ENCODE measurements at regions not wholly inside any gene's neighbourhood (a gene's known extent, or its start where the extent isn't known, plus 50 kb on each side); places are given as distances from the start of the nearest gene placed in this dataset.

DNA sequence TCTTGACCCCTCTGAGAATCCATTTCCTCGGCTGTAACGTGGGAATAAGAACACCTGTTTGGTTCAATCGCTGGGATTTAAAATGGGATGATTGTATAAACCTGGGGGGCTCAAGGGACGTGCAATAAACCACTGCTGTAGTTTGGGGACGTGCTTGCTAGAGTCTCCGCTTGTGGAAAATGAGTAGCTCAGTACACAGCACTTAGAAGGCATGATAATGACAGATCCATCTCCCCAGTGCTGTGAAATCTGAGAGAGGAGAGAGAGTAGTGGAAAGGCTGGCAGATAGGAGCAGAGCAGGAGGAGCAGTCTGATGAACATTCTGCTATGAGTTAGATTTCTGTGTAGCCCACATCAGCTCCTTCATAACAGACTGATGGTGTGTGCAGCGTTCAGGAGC, 256.5 kb downstream of the MN1 start:
- no peak overlapping the region for H3K23ac ChIP-seq (ENCODE audit: low read length)
- no peak overlapping the region for H3K27ac ChIP-seq (ENCODE audit: low read depth, low read length)

DNA sequence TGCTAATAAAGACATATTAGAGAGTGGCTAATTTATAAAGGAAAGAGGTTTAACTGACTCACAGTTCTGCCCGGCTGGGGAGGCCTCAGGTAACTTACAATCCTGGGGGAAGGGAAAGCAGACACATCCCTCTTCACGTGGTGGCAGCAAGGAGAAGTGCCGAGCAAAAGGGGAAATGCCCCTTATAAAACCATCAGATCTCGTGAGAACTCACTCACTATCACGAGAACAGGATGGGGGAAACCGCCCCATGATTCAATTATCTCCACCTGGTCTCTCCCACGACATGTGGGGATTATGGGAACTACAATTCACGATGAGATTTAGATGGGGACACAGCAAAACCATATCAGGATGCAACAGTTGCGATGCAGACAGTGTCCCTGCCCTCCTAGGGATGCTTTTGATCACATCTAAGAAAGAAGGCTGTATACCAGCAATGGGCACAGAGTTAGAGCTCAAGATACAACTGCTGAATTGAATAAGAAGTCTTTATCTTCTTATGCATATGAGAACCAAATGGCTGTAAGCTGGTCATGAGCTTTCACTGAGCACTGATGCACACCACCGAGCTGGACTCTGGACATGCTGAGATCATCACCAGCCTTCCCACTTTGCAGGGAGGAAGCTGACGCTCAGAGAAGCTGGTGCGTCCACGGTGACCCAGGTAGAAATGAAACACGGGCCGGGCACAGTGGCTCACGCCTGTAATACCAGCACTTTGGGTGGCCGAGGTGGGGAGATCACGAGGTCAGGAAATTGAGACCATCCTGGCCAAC, 255.2 kb downstream of the MN1 start:
- H2BK5ac ChIP-seq (ENCODE audit: low read length), result no peak overlapping the region
- no peaks in the 10 kb centered on the region for H3K79me2 ChIP-seq (ENCODE audit: control insufficient read depth, insufficient read depth, low read length)
- H2BK15ac ChIP-seq (replicated peaks; ENCODE audit: low read depth), result no peak overlapping the region
- no peak overlapping the region for H3K56ac ChIP-seq (ENCODE audit: low read length)
- no peaks in the 10 kb centered on the region for H3K27me3 ChIP-seq (ENCODE audit: insufficient read depth, low read length, poor library complexity)
- H4K5ac ChIP-seq (ENCODE audit: low read length), result no peak overlapping the region
- DNase-seq, result no peak
- H3K4ac ChIP-seq (ENCODE audit: low read depth, low read length), result no peak overlapping the region
- H3K4me3 ChIP-seq (ENCODE audit: low read length), result no peak overlapping the region
- H3K4me2 ChIP-seq (ENCODE audit: low read length), result no peak overlapping the region
- no peak overlapping the region for H4K8ac ChIP-seq (ENCODE audit: low read depth, low read length)
- H3K4me1 ChIP-seq (ENCODE audit: control insufficient read depth, low read depth, low read length), result no peaks in the 10 kb centered on the region
- H3K9ac ChIP-seq (ENCODE audit: low read length), result no peak overlapping the region
- no peak overlapping the region for H3K27ac ChIP-seq (ENCODE audit: low read depth, low read length)
- WGBS (ENCODE audit: extremely low coverage, insufficient coverage, low lambda C conversion rate), result no CpG with 5 or more reads among the region's 18 CpGs
- no peaks in the 10 kb centered on the region for H3K36me3 ChIP-seq (ENCODE audit: control insufficient read depth, insufficient read depth, low read length)
- no peaks in the 10 kb centered on the region for H3K79me1 ChIP-seq (ENCODE audit: low read length)
- no peak overlapping the region for H3K23ac ChIP-seq (ENCODE audit: low read length)
- H2BK120ac ChIP-seq (ENCODE audit: low read depth, low read length), result no peak overlapping the region
- no peak overlapping the region for H2AK5ac ChIP-seq (ENCODE audit: low read length)
- H3K18ac ChIP-seq (ENCODE audit: low read length), result no peak overlapping the region

More for the DNA sequence above, 256.5 kb downstream of the MN1 start:
- no peaks in the 10 kb centered on the region for H3K36me3 ChIP-seq (ENCODE audit: control insufficient read depth, insufficient read depth, low read length)
- H3K79me1 ChIP-seq (ENCODE audit: low read length), result no peaks in the 10 kb centered on the region
- H3K18ac ChIP-seq (ENCODE audit: low read length), result no peak overlapping the region
- no peaks in the 10 kb centered on the region for H3K4me1 ChIP-seq (ENCODE audit: control insufficient read depth, low read depth, low read length)
- DNase-seq, result no peak
- no peak overlapping the region for H3K9ac ChIP-seq (ENCODE audit: low read length)
- H2BK5ac ChIP-seq (ENCODE audit: low read length), result no peak overlapping the region
- no peak overlapping the region for H3K4ac ChIP-seq (ENCODE audit: low read depth, low read length)
- WGBS (ENCODE audit: extremely low coverage, insufficient coverage, low lambda C conversion rate), result no CpG with 5 or more reads among the region's 7 CpGs
- H4K5ac ChIP-seq (ENCODE audit: low read length), result no peak overlapping the region
- H3K27me3 ChIP-seq (ENCODE audit: insufficient read depth, low read length, poor library complexity), result no peaks in the 10 kb centered on the region
- H2AK5ac ChIP-seq (ENCODE audit: low read length), result no peak overlapping the region
- H2BK120ac ChIP-seq (ENCODE audit: low read depth, low read length), result no peak overlapping the region
- no peak overlapping the region for H2BK15ac ChIP-seq (replicated peaks; ENCODE audit: low read depth)
- H3K56ac ChIP-seq (ENCODE audit: low read length), result no peak overlapping the region
- H3K4me2 ChIP-seq (ENCODE audit: low read length), result no peak overlapping the region
- no peaks in the 10 kb centered on the region for H3K79me2 ChIP-seq (ENCODE audit: control insufficient read depth, insufficient read depth, low read length)
- no peak overlapping the region for H3K4me3 ChIP-seq (ENCODE audit: low read length)
- H4K8ac ChIP-seq (ENCODE audit: low read depth, low read length), result no peak overlapping the region

DNA sequence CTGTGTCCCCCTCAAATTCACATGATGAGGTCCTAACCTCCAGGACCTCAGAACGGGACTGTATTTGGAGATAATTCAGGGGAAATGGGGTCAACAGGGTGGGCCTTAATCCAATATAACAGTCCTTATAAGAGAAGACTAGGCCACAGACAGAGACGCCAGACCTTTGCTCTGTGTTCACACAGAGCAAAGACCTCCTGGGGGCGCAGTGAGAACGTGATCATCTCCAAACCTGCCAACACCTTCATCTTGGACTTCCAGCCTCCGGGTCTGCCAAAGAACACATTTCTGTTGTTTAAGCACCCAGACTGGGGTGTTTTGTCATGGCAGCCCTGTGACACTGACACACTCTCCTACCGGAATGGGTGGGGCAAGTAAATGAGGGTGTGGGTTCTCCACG, 250.2 kb downstream of the MN1 start:
- Histone ChIP-seq H3K4ac (ENCODE audit: low read depth, low read length) (no peak overlapping the region), H3K18ac (ENCODE audit: low read length) (no peak overlapping the region)
- no CpG with 5 or more reads among the region's 7 CpGs for WGBS (ENCODE audit: extremely low coverage, insufficient coverage, low lambda C conversion rate)

DNA sequence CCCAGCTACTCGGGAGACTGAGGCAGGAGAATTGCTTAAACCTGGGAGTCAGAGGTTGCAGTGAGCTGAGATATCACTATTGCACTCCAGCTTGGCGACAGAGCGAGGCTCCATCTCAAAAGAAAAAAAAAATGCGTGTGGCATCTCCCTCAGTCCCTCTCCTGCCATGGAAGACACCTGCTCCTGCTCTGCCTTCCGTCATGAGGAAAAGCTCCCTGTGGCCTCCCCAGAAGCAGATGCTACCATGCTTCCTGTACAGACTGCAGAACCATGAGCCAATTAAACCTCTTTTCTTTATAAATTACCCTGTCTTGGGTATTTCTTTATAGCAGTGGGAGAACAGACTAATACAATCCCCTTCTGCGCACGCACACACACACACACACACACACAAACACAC, 249.4 kb downstream of the MN1 start:
- no CpG with 5 or more reads among the region's 7 CpGs for WGBS (ENCODE audit: extremely low coverage, insufficient coverage, low lambda C conversion rate)
- H3K4me1 ChIP-seq (ENCODE audit: control insufficient read depth, low read depth, low read length), result no peaks in the 10 kb centered on the region

More for the DNA sequence above, 250.2 kb downstream of the MN1 start:
- no peak overlapping the region for H3K4me2 ChIP-seq (ENCODE audit: low read length)
- no peak for DNase-seq
- no peak overlapping the region for H3K9ac ChIP-seq (ENCODE audit: low read length)
- no peaks in the 10 kb centered on the region for H3K36me3 ChIP-seq (ENCODE audit: control insufficient read depth, insufficient read depth, low read length)
- no peak overlapping the region for H4K5ac ChIP-seq (ENCODE audit: low read length)
- H2BK5ac ChIP-seq (ENCODE audit: low read length), result no peak overlapping the region
- H2BK15ac ChIP-seq (replicated peaks; ENCODE audit: low read depth), result no peak overlapping the region
- H2AK5ac ChIP-seq (ENCODE audit: low read length), result no peak overlapping the region
- H3K79me1 ChIP-seq (ENCODE audit: low read length), result no peaks in the 10 kb centered on the region
- H3K79me2 ChIP-seq (ENCODE audit: control insufficient read depth, insufficient read depth, low read length), result no peaks in the 10 kb centered on the region
- no peak overlapping the region for H4K8ac ChIP-seq (ENCODE audit: low read depth, low read length)
- no peaks in the 10 kb centered on the region for H3K27me3 ChIP-seq (ENCODE audit: insufficient read depth, low read length, poor library complexity)
- no peak overlapping the region for H3K56ac ChIP-seq (ENCODE audit: low read length)
- no peak overlapping the region for H2BK120ac ChIP-seq (ENCODE audit: low read depth, low read length)
- no peak overlapping the region for H3K4me3 ChIP-seq (ENCODE audit: low read length)
- no peak overlapping the region for H3K27ac ChIP-seq (ENCODE audit: low read depth, low read length)
- H3K4me1 ChIP-seq (ENCODE audit: control insufficient read depth, low read depth, low read length), result no peaks in the 10 kb centered on the region
- H3K23ac ChIP-seq (ENCODE audit: low read length), result no peak overlapping the region

DNA sequence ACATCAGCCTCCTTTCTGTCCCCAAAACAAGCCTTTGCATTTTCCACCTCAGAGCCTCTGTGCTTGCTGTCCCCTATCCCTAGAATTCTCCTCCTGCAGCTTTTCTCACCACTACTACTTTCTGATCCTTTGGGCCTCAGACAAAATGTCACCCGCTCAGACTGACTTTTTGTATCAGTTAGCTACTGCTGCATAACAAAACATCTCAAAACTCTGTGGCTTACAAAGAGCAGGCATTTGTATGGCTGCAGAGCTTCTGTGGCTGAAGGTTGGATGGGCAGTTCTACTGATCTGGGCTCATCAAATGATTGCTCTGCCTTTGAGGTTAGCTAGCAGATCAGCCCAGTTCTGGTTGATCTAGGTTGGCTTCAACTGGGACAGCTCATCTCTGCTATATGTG, 248.7 kb downstream of the MN1 start:
- no peak overlapping the region for H3K4me3 ChIP-seq (ENCODE audit: low read length)
- no peak overlapping the region for H3K23ac ChIP-seq (ENCODE audit: low read length)
- no peak overlapping the region for H4K5ac ChIP-seq (ENCODE audit: low read length)
- no peak overlapping the region for H3K9ac ChIP-seq (ENCODE audit: low read length)
- no peak overlapping the region for H2AK5ac ChIP-seq (ENCODE audit: low read length)
- H3K18ac ChIP-seq (ENCODE audit: low read length), result no peak overlapping the region
- H2BK120ac ChIP-seq (ENCODE audit: low read depth, low read length), result no peak overlapping the region
- no CpG with 5 or more reads among the region's 1 CpG for WGBS (ENCODE audit: extremely low coverage, insufficient coverage, low lambda C conversion rate)
- H3K4ac ChIP-seq (ENCODE audit: low read depth, low read length), result no peak overlapping the region
- H3K27ac ChIP-seq (ENCODE audit: low read depth, low read length), result no peak overlapping the region
- no peak for DNase-seq
- H3K79me1 ChIP-seq (ENCODE audit: low read length), result no peaks in the 10 kb centered on the region
- no peak overlapping the region for H3K4me2 ChIP-seq (ENCODE audit: low read length)
- no peaks in the 10 kb centered on the region for H3K36me3 ChIP-seq (ENCODE audit: control insufficient read depth, insufficient read depth, low read length)
- H3K56ac ChIP-seq (ENCODE audit: low read length), result no peak overlapping the region
- no peaks in the 10 kb centered on the region for H3K27me3 ChIP-seq (ENCODE audit: insufficient read depth, low read length, poor library complexity)
- no peak overlapping the region for H4K8ac ChIP-seq (ENCODE audit: low read depth, low read length)
- no peaks in the 10 kb centered on the region for H3K79me2 ChIP-seq (ENCODE audit: control insufficient read depth, insufficient read depth, low read length)
- H2BK5ac ChIP-seq (ENCODE audit: low read length), result no peak overlapping the region
- H2BK15ac ChIP-seq (replicated peaks; ENCODE audit: low read depth), result no peak overlapping the region
- H3K4me1 ChIP-seq (ENCODE audit: control insufficient read depth, low read depth, low read length), result no peaks in the 10 kb centered on the region

More for the DNA sequence above, 249.4 kb downstream of the MN1 start:
- Histone ChIP-seq H2BK120ac (ENCODE audit: low read depth, low read length) (no peak overlapping the region), H3K36me3 (ENCODE audit: control insufficient read depth, insufficient read depth, low read length) (no peaks in the 10 kb centered on the region), H3K56ac (ENCODE audit: low read length) (no peak overlapping the region), H4K5ac (ENCODE audit: low read length) (no peak overlapping the region), H3K4ac (ENCODE audit: low read depth, low read length) (no peak overlapping the region), H3K18ac (ENCODE audit: low read length) (no peak overlapping the region), H2BK15ac (replicated peaks; ENCODE audit: low read depth) (no peak overlapping the region), H3K4me3 (ENCODE audit: low read length) (no peak overlapping the region), H3K23ac (ENCODE audit: low read length) (no peak overlapping the region), H3K79me1 (ENCODE audit: low read length) (no peaks in the 10 kb centered on the region), H3K27ac (ENCODE audit: low read depth, low read length) (no peak overlapping the region), H3K27me3 (ENCODE audit: insufficient read depth, low read length, poor library complexity) (no peaks in the 10 kb centered on the region), H2BK5ac (ENCODE audit: low read length) (no peak overlapping the region), H2AK5ac (ENCODE audit: low read length) (no peak overlapping the region), H3K4me2 (ENCODE audit: low read length) (no peak overlapping the region), H3K79me2 (ENCODE audit: control insufficient read depth, insufficient read depth, low read length) (no peaks in the 10 kb centered on the region), H4K8ac (ENCODE audit: low read depth, low read length) (no peak overlapping the region), H3K9ac (ENCODE audit: low read length) (no peak overlapping the region)
- DNase-seq, result no peak

All from mesendoderm (in vitro differentiated cells).